SK-N-MC (cell line): ENCODE measurements at regions not wholly inside any gene's neighbourhood (a gene's known extent, or its start where the extent isn't known, plus 50 kb on each side); places are given as distances from the start of the nearest gene placed in this dataset.

Experiments used
- EZH2 ChIP-seq: fragments of 200-600 bp; sonication (generic); IDR thresholded peaks from one replicate; pipeline ENCODE4 v1.6.1; 2017; ENCODE audit warnings: antibody characterized with exemption
- POLR2AphosphoS5 ChIP-seq: IDR thresholded peaks from 2 replicates; pipeline ENCODE4 v1.6.1; 2012; ENCODE audit warnings: mild to moderate bottlenecking, low read depth, low read length, borderline replicate concordance

- TF ChIP-seq EZH2 (no peak), POLR2AphosphoS5 (no peak)
These were observed 92.3 kb upstream of the FAM20A start for GRCh38 chr17:68693466-68693865.
